Vagina (tissue), 2 donors: ENCODE measurements at regions not wholly inside any gene's neighbourhood (a gene's known extent, or its start where the extent isn't known, plus 50 kb on each side); places are given as distances from the start of the nearest gene placed in this dataset.
"Not testable (repeated sequence)": the region's sequence is repeated elsewhere in the genome, so short reads cannot be mapped to it uniquely, and the experiment has no call there.

ENCODE experiments used
- DNase-seq, 2 donors: peaks; one replicate each; pipeline ENCODE4 v3.0.0-alpha.2; 2017; ENCODE audit errors: extremely low spot score in 2 of 2
- H3K27ac ChIP-seq: fragments of 200-600 bp; sonication (generic); one replicate; pipeline ENCODE4 v1.5.1; 2019
- H3K27me3 ChIP-seq: fragments of 200-600 bp; sonication (generic); one replicate; pipeline ENCODE4 v1.5.1; 2019
- H3K36me3 ChIP-seq, 2 donors: fragments of 200-600 bp; sonication (generic); one replicate each; pipeline ENCODE4 v1.5.1; 2017 to 2019
- H3K4me1 ChIP-seq: fragments of 200-600 bp; sonication (generic); one replicate; pipeline ENCODE4 v1.5.1; 2019
- H3K4me3 ChIP-seq, 2 donors: fragments of 200-600 bp; sonication (generic); 1 replicate in 1 of 2; 2 replicates in 1 of 2; pipeline ENCODE4 v1.5.1; 2016 to 2019
- H3K9me3 ChIP-seq: fragments of 200-600 bp; sonication (generic); one replicate; pipeline ENCODE4 v1.5.1; 2019
- CTCF ChIP-seq, 3 experiments: fragments of 450-650 bp in 2 of 3; fragments of 200-600 bp in 1 of 3; sonication (generic) in 1 of 3; IDR thresholded peaks; one replicate each; pipeline ENCODE4 v1.5.1; 2017 to 2019; ENCODE audit warnings: antibody characterized with exemption in 3 of 3, mild to moderate bottlenecking in 2 of 3, moderate library complexity in 2 of 3
- POLR2A ChIP-seq, 2 donors: fragments of 450-650 bp; IDR thresholded peaks; one replicate each; pipeline ENCODE4 v1.6.1; 2017; ENCODE audit warnings: antibody characterized with exemption in 2 of 2, mild to moderate bottlenecking in 2 of 2, moderate library complexity in 2 of 2
- POLR2AphosphoS5 ChIP-seq, 2 donors: sonication (generic); formaldehyde crosslinking; IDR thresholded peaks; one replicate each; pipeline ENCODE4 v1.9.0; 2017; ENCODE audit warnings: antibody characterized with exemption in 2 of 2, mild to moderate bottlenecking in 2 of 2, low read depth in 1 of 2; ENCODE audit not compliant: insufficient read depth in 1 of 2
- intact Hi-C: fragments of 100-400 bp; cut with DNase I; formaldehyde crosslinking; loops from one replicate; pipeline ENCODE4 v1.15.1; 2023

- DNase-seq, result no peak
- no peak overlapping the region for H3K4me3 ChIP-seq
- intact Hi-C loops, result no loop called here
Measured at GRCh38 chr17:63224644-63225043, 221.5 kb downstream of the CYB561 start.

GRCh38 chr17:63226720-63227119 is 219.4 kb downstream of the CYB561 start:
- intact Hi-C loops, H3K27me3 ChIP-seq: not testable (repeated sequence)

More at GRCh38 chr17:63224644-63225043, 221.5 kb downstream of the CYB561 start:
- no peaks in the 10 kb centered on the region for H3K9me3 ChIP-seq
- H3K27me3 ChIP-seq, result no peaks in the 10 kb centered on the region
- TF ChIP-seq POLR2A (IDR thresholded peaks at IDR 0.05), result no peak
- no peak for TF ChIP-seq POLR2AphosphoS5 (IDR thresholded peaks at IDR 0.05; ENCODE audit: insufficient read depth in 1 of 2, low read depth in 1 of 2)
- TF ChIP-seq CTCF (IDR thresholded peaks at IDR 0.05), result no peak
- H3K27ac ChIP-seq, result no peak overlapping the region
- H3K4me1 ChIP-seq, result no peaks in the 10 kb centered on the region
- H3K36me3 ChIP-seq, result no peaks in the 10 kb centered on the region

GRCh38 chr17:63231015-63231620 is 215.0 kb downstream of the CYB561 start:
- H3K4me1 ChIP-seq, H3K36me3 ChIP-seq, H3K4me3 ChIP-seq, DNase-seq, H3K27ac ChIP-seq, H3K9me3 ChIP-seq, H3K27me3 ChIP-seq, intact Hi-C loops: not testable (repeated sequence)

More at GRCh38 chr17:63226720-63227119, 219.4 kb downstream of the CYB561 start:
- H3K4me1 ChIP-seq, H3K27ac ChIP-seq, H3K9me3 ChIP-seq, H3K4me3 ChIP-seq, DNase-seq, H3K36me3 ChIP-seq: not testable (repeated sequence)

GRCh38 chr17:63232565-63233310 is 213.4 kb downstream of the CYB561 start:
- no peak for DNase-seq
- no peak for TF ChIP-seq POLR2AphosphoS5 (IDR thresholded peaks at IDR 0.05; ENCODE audit: insufficient read depth in 1 of 2, low read depth in 1 of 2)
- TF ChIP-seq POLR2A (IDR thresholded peaks at IDR 0.05), result no peak
- no peak for TF ChIP-seq CTCF (IDR thresholded peaks at IDR 0.05)
- intact Hi-C loops, result no loop called here

GRCh38 chr17:63240106-63240505 is 206.0 kb downstream of the CYB561 start:
- TF ChIP-seq CTCF (IDR thresholded peaks at IDR 0.05) (no peak), POLR2A (IDR thresholded peaks at IDR 0.05) (no peak), POLR2AphosphoS5 (IDR thresholded peaks at IDR 0.05; ENCODE audit: insufficient read depth in 1 of 2, low read depth in 1 of 2) (no peak)
- no peaks in the 10 kb centered on the region for H3K4me1 ChIP-seq
- no peak overlapping the region for H3K4me3 ChIP-seq
- H3K9me3 ChIP-seq, result no peaks in the 10 kb centered on the region
- no peaks in the 10 kb centered on the region for H3K27me3 ChIP-seq
- no peak for DNase-seq
- intact Hi-C loops, result no loop called here
- no peak overlapping the region for H3K27ac ChIP-seq
- H3K36me3 ChIP-seq, result no peaks in the 10 kb centered on the region

More at GRCh38 chr17:63232565-63233310, 213.4 kb downstream of the CYB561 start:
- Histone ChIP-seq H3K27ac (no peak overlapping the region), H3K36me3 (no peaks in the 10 kb centered on the region), H3K27me3 (no peaks in the 10 kb centered on the region), H3K4me3 (no peak overlapping the region), H3K9me3 (no peaks in the 10 kb centered on the region), H3K4me1 (no peaks in the 10 kb centered on the region)

GRCh38 chr17:63246344-63246743 is 199.8 kb downstream of the CYB561 start:
- intact Hi-C loops, result no loop called here
- Histone ChIP-seq H3K36me3 (no peaks in the 10 kb centered on the region), H3K4me3 (no peak overlapping the region), H3K27me3 (no peaks in the 10 kb centered on the region), H3K9me3 (no peaks in the 10 kb centered on the region), H3K4me1 (no peaks in the 10 kb centered on the region), H3K27ac (no peak overlapping the region)
- DNase-seq, result no peak
- no peak for TF ChIP-seq POLR2A (IDR thresholded peaks at IDR 0.05)
- TF ChIP-seq POLR2AphosphoS5 (IDR thresholded peaks at IDR 0.05; ENCODE audit: insufficient read depth in 1 of 2, low read depth in 1 of 2), result no peak
- no peak for TF ChIP-seq CTCF (IDR thresholded peaks at IDR 0.05)
